HepG2 (cell line): ENCODE measurements at regions not wholly inside any gene's neighbourhood (a gene's known extent, or its start where the extent isn't known, plus 50 kb on each side); places are given as distances from the start of the nearest gene placed in this dataset.

Experiments used
- CBX1 ChIP-seq: IDR thresholded peaks from one replicate; pipeline ENCODE4 v1.6.1; 2016; ENCODE audit warnings: antibody characterized with exemption, low read depth
- CHCHD3 ChIP-seq: sonication (generic); formaldehyde crosslinking; IDR thresholded peaks from 2 replicates; pipeline ENCODE4 v1.8.0; 2022; ENCODE audit warnings: mild to moderate bottlenecking, missing genetic modification reagents, moderate library complexity
- EHMT2 ChIP-seq: fragments of 200-600 bp; sonication (generic); IDR thresholded peaks from 2 replicates; pipeline ENCODE4 v1.7.0; 2017; ENCODE audit warnings: antibody characterized with exemption, low read depth, low read length, borderline replicate concordance
- HDAC1 ChIP-seq: sonication (generic); formaldehyde crosslinking; IDR thresholded peaks from 2 replicates; pipeline ENCODE4 v1.5.1; 2020; ENCODE audit warnings: mild to moderate bottlenecking, missing genetic modification reagents
- MED1 ChIP-seq: sonication (generic); formaldehyde crosslinking; IDR thresholded peaks from 2 replicates; pipeline ENCODE4 v1.4.0; 2020; ENCODE audit warnings: missing genetic modification reagents
- MTF1 ChIP-seq: sonication (generic); formaldehyde crosslinking; IDR thresholded peaks from 2 replicates; pipeline ENCODE4 v1.5.0; 2020; ENCODE audit warnings: missing genetic modification reagents
- NCOA1 ChIP-seq: sonication (generic); formaldehyde crosslinking; IDR thresholded peaks from 2 replicates; pipeline ENCODE4 v1.9.0; 2021; ENCODE audit warnings: missing genetic modification reagents
- PAF1 ChIP-seq: IDR thresholded peaks from 2 replicates; pipeline ENCODE4 v1.6.1; 2016; ENCODE audit warnings: missing genetic modification reagents, missing compliant biosample characterization
- PAX8 ChIP-seq: sonication (generic); formaldehyde crosslinking; IDR thresholded peaks from 2 replicates; pipeline ENCODE4 v1.8.0; 2022; ENCODE audit warnings: mild to moderate bottlenecking, missing genetic modification reagents, borderline replicate concordance
- RBFOX2 ChIP-seq: fragments of 200-400 bp; formaldehyde crosslinking; IDR thresholded peaks from 2 replicates; pipeline ENCODE4 v1.6.1; 2017; ENCODE audit warnings: low read depth, mild to moderate bottlenecking, low read length
- SIX4 ChIP-seq: sonication (generic); formaldehyde crosslinking; IDR thresholded peaks from 2 replicates; pipeline ENCODE4 v1.4.0; 2020; ENCODE audit warnings: missing genetic modification reagents
- ZBTB1 ChIP-seq: sonication (generic); formaldehyde crosslinking; IDR thresholded peaks from 2 replicates; pipeline ENCODE4 v1.4.0; 2020; ENCODE audit warnings: missing genetic modification reagents, borderline replicate concordance
- ZNF274 ChIP-seq: sonication (generic); formaldehyde crosslinking; IDR thresholded peaks from 2 replicates; pipeline ENCODE4 v1.5.1; 2020; ENCODE audit warnings: mild to moderate bottlenecking, missing genetic modification reagents
- ZNF546 ChIP-seq: sonication (generic); formaldehyde crosslinking; conservative IDR thresholded peaks from 2 replicates; pipeline ENCODE4 v1.8.1; 2023; ENCODE audit warnings: mild to moderate bottlenecking, missing genetic modification reagents
- ZNF670 ChIP-seq: sonication (generic); formaldehyde crosslinking; IDR thresholded peaks from 2 replicates; pipeline ENCODE4 v1.8.0; 2022; ENCODE audit warnings: mild to moderate bottlenecking, missing genetic modification reagents, borderline replicate concordance
- ZNF720 ChIP-seq: sonication (generic); formaldehyde crosslinking; IDR thresholded peaks from 2 replicates; pipeline ENCODE4 v1.4.0; 2020; ENCODE audit warnings: missing genetic modification reagents
- TF ChIP-seq, protein P1 (sequence below), 2 experiments: sonication (generic) in 1 of 2; formaldehyde crosslinking in 1 of 2; IDR thresholded peaks; 2 replicates each; pipeline versions ENCODE4 v1.4.0 to v1.6.1; 2016 to 2020; ENCODE audit warnings: borderline replicate concordance in 1 of 2, low read depth in 1 of 2, mild to moderate bottlenecking in 1 of 2, missing genetic modification reagents in 1 of 2
- TF ChIP-seq, protein P2 (sequence below): sonication (generic); formaldehyde crosslinking; IDR thresholded peaks from 2 replicates; pipeline ENCODE4 v1.4.0; 2020; ENCODE audit warnings: missing genetic modification reagents
- TF ChIP-seq, protein P3 (sequence below): sonication (generic); formaldehyde crosslinking; conservative IDR thresholded peaks from 2 replicates; pipeline ENCODE4 v1.4.0; 2020; ENCODE audit warnings: missing genetic modification reagents
- TF ChIP-seq, protein P4 (sequence below): IDR thresholded peaks from 2 replicates; pipeline ENCODE4 v1.6.1; 2018; ENCODE audit warnings: missing genetic modification reagents
- TF ChIP-seq, protein P5 (sequence below): sonication (generic); formaldehyde crosslinking; IDR thresholded peaks from 2 replicates; pipeline ENCODE4 v1.4.0; 2020; ENCODE audit warnings: missing genetic modification reagents, borderline replicate concordance

DNA sequence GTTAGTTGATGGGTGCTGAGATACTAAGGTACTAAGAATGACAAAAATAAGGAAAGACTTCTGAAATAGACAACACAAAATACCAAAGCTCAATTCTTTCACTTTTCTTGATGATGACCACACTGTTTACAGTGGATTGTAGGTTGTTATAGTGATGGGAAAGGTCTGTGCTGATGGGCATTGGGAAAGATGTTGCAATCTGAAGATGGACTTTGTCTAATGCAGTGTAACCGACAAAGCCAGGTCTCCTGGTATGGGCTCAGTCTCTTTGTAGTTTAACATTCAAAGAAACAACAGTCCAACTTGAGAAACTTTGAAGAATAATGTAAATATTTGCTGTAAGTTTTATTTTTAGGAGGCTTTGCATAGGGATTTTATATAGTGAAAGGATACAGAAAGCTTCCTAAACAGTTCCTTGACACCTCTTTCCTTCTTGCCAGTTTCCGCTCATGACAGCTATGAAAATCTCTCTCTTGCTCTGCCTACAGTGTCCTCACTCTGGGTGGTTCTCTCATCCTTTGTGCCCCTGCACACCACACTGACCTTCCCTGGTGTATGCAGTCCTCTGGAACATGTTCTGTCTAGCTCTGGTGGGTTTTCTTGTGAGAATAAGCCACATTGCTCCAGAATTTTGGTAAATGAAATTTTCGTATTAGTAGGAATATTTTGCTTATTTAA, 172.2 kb downstream of the KCNRG start (continued):
- TF ChIP-seq, protein P1, sequence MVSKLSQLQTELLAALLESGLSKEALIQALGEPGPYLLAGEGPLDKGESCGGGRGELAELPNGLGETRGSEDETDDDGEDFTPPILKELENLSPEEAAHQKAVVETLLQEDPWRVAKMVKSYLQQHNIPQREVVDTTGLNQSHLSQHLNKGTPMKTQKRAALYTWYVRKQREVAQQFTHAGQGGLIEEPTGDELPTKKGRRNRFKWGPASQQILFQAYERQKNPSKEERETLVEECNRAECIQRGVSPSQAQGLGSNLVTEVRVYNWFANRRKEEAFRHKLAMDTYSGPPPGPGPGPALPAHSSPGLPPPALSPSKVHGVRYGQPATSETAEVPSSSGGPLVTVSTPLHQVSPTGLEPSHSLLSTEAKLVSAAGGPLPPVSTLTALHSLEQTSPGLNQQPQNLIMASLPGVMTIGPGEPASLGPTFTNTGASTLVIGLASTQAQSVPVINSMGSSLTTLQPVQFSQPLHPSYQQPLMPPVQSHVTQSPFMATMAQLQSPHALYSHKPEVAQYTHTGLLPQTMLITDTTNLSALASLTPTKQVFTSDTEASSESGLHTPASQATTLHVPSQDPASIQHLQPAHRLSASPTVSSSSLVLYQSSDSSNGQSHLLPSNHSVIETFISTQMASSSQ (IDR thresholded peaks at IDR 0.05; ENCODE audit: low read depth), result peak; percentile 34; the same call in 1 of the 2 replicates
- TF ChIP-seq, protein P1 (CRISPR knock-in tag; IDR thresholded peaks at IDR 0.05; ENCODE audit: borderline replicate concordance), result peak; percentile 62; the same call in 1 of the 2 replicates
- TF ChIP-seq, protein P2, sequence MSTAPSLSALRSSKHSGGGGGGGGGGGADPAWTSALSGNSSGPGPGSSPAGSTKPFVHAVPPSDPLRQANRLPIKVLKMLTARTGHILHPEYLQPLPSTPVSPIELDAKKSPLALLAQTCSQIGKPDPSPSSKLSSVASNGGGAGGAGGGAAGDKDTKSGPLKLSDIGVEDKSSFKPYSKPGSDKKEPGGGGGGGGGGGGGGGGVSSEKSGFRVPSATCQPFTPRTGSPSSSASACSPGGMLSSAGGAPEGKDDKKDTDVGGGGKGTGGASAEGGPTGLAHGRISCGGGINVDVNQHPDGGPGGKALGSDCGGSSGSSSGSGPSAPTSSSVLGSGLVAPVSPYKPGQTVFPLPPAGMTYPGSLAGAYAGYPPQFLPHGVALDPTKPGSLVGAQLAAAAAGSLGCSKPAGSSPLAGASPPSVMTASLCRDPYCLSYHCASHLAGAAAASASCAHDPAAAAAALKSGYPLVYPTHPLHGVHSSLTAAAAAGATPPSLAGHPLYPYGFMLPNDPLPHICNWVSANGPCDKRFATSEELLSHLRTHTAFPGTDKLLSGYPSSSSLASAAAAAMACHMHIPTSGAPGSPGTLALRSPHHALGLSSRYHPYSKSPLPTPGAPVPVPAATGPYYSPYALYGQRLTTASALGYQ (CRISPR knock-in tag), result peak; percentile 78; the same call in 1 of the 2 replicates
- TF ChIP-seq, protein P3, sequence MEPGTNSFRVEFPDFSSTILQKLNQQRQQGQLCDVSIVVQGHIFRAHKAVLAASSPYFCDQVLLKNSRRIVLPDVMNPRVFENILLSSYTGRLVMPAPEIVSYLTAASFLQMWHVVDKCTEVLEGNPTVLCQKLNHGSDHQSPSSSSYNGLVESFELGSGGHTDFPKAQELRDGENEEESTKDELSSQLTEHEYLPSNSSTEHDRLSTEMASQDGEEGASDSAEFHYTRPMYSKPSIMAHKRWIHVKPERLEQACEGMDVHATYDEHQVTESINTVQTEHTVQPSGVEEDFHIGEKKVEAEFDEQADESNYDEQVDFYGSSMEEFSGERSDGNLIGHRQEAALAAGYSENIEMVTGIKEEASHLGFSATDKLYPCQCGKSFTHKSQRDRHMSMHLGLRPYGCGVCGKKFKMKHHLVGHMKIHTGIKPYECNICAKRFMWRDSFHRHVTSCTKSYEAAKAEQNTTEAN, result no peak
- TF ChIP-seq ZNF670 (peak; percentile 88), PAX8 (no peak), MTF1 (no peak), MED1 (peak; percentile 90), RBFOX2 (no peak), NCOA1 (CRISPR knock-in tag) (no peak), ZNF546 (CRISPR knock-in tag) (no peak), EHMT2 (peak; percentile 78; the same call in 1 of the 2 replicates), ZNF274 (no peak), ZBTB1 (CRISPR knock-in tag) (no peak), ZNF720 (CRISPR knock-in tag) (no peak), SIX4 (peak; percentile 73), PAF1 (CRISPR knock-in tag) (no peak), HDAC1 (peak; percentile 63; the same call in 1 of the 2 replicates), CHCHD3 (CRISPR knock-in tag) (no peak), CBX1 (peak; percentile 48)
- TF ChIP-seq, protein P4, sequence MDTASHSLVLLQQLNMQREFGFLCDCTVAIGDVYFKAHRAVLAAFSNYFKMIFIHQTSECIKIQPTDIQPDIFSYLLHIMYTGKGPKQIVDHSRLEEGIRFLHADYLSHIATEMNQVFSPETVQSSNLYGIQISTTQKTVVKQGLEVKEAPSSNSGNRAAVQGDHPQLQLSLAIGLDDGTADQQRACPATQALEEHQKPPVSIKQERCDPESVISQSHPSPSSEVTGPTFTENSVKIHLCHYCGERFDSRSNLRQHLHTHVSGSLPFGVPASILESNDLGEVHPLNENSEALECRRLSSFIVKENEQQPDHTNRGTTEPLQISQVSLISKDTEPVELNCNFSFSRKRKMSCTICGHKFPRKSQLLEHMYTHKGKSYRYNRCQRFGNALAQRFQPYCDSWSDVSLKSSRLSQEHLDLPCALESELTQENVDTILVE (CRISPR knock-in tag), result peak; percentile 87
- TF ChIP-seq, protein P5, sequence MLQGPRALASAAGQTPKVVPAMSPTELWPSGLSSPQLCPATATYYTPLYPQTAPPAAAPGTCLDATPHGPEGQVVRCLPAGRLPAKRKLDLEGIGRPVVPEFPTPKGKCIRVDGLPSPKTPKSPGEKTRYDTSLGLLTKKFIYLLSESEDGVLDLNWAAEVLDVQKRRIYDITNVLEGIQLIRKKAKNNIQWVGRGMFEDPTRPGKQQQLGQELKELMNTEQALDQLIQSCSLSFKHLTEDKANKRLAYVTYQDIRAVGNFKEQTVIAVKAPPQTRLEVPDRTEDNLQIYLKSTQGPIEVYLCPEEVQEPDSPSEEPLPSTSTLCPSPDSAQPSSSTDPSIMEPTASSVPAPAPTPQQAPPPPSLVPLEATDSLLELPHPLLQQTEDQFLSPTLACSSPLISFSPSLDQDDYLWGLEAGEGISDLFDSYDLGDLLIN (CRISPR knock-in tag), result no peak
